ENCODE measurements at regions not wholly inside any gene's neighbourhood (a gene's known extent, or its start where the extent isn't known, plus 50 kb on each side); places are given as distances from the start of the nearest gene placed in this dataset.
"Not testable (repeated sequence)": the region's sequence is repeated elsewhere in the genome, so short reads cannot be mapped to it uniquely, and the experiment has no call there.

DNA sequence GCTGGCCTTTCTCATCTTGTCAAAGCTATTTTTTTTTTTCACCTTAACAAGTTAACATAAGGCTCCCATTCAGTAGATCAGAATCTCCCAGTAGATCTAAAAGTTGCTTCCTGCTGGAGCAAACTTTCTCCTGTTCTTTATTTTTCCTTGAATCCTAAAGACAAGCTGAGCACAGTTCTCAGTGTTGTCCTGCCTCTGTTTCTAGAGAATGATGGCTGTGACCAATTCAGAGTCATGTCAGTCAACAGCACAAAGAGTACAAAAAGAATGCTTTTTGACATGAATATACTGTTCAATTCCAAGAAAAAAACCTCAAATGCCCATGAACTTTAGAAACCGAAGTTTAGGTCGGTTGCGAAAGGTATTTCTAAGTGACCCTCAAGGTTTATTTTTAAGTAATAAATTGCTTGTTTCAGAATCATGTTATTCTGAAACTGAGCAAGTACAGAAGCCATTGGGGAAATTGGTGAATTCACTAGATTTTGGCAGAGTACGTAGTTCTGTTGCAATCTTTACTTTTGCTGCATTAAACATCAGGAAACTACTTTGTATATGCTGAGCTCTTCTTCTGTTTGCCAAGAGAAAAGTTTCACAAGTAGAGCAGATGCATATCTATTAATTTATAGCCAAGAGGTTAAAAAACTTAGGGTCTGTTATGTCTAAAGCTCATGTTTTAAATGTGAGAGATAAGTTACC is 161.7 kb upstream of the RPS23 start:
- ATAC-seq (no peak), DNase-seq (ENCODE audit: low read depth, low spot score) (no peak)
- intact Hi-C loops (cut with micrococcal nuclease; ENCODE audit: unreplicated experiment): no loop called here
- CTCF ChIA-PET: no interaction called here
- Histone ChIP-seq H3K4me1 (ENCODE audit: control insufficient read depth, insufficient read depth, low read length) (no peaks in the 10 kb centered on the region), H3K27me3 (ENCODE audit: control insufficient read depth, insufficient read depth, low read length) (no peaks in the 10 kb centered on the region; the same call in 1 of the 2 replicates), H3K27ac (ENCODE audit: low read length) (no peak overlapping the region), H3K4me3 (ENCODE audit: low read depth in 2 of 2, low read length in 2 of 2) (no peak overlapping the region), H3K36me3 (ENCODE audit: control insufficient read depth, insufficient read depth, low read length) (no peaks in the 10 kb centered on the region), H3K9me3 (ENCODE audit: control insufficient read depth, insufficient read depth, low read depth, low read length) (no peaks in the 10 kb centered on the region)
- BruUV-seq (replicated peaks): no TSS peak
- in situ Hi-C loops (cut with HindIII; ENCODE audit: low pct_unique_long_range_greater_than_20kb, low sequenced_read_pairs): no loop called here
- TF ChIP-seq, protein P1, sequence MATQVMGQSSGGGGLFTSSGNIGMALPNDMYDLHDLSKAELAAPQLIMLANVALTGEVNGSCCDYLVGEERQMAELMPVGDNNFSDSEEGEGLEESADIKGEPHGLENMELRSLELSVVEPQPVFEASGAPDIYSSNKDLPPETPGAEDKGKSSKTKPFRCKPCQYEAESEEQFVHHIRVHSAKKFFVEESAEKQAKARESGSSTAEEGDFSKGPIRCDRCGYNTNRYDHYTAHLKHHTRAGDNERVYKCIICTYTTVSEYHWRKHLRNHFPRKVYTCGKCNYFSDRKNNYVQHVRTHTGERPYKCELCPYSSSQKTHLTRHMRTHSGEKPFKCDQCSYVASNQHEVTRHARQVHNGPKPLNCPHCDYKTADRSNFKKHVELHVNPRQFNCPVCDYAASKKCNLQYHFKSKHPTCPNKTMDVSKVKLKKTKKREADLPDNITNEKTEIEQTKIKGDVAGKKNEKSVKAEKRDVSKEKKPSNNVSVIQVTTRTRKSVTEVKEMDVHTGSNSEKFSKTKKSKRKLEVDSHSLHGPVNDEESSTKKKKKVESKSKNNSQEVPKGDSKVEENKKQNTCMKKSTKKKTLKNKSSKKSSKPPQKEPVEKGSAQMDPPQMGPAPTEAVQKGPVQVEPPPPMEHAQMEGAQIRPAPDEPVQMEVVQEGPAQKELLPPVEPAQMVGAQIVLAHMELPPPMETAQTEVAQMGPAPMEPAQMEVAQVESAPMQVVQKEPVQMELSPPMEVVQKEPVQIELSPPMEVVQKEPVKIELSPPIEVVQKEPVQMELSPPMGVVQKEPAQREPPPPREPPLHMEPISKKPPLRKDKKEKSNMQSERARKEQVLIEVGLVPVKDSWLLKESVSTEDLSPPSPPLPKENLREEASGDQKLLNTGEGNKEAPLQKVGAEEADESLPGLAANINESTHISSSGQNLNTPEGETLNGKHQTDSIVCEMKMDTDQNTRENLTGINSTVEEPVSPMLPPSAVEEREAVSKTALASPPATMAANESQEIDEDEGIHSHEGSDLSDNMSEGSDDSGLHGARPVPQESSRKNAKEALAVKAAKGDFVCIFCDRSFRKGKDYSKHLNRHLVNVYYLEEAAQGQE (IDR thresholded peaks at IDR 0.05; ENCODE audit: insufficient read depth in 1 of 2, low read depth in 2 of 2, low read length in 1 of 2): no peak
- POLR2A ChIA-PET: no interaction called here

DNA sequence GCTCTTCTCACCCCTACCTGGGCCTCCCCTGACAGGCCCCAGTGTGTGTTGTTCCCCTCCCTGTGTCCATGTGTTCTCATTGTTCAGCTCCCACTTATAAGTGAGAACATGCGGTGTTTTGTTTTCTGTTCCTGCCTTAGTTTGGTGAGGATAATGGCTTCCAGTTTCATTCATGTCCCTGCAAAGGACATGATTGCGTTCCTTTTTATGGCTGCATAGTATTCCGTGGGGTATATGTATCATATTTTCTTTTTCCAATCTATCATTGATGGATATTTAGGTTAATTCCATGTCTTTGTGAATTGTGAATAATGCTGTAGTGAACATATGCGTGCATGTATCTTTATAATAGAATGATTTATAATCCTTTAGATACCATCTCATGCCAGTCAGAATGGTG is 159.4 kb upstream of the RPS23 start:
- H3K36me3 ChIP-seq (ENCODE audit: control insufficient read depth, insufficient read depth, low read length); DNase-seq (ENCODE audit: low read depth, low spot score); H3K4me3 ChIP-seq (ENCODE audit: low read depth in 2 of 2, low read length in 2 of 2); H3K27ac ChIP-seq (ENCODE audit: low read length); in situ Hi-C loops (cut with HindIII; ENCODE audit: low pct_unique_long_range_greater_than_20kb, low sequenced_read_pairs); ATAC-seq; H3K4me1 ChIP-seq (ENCODE audit: control insufficient read depth, insufficient read depth, low read length); CTCF ChIA-PET; BruUV-seq (replicated peaks); intact Hi-C loops (cut with micrococcal nuclease; ENCODE audit: unreplicated experiment); H3K27me3 ChIP-seq (ENCODE audit: control insufficient read depth, insufficient read depth, low read length); H3K9me3 ChIP-seq (ENCODE audit: control insufficient read depth, insufficient read depth, low read depth, low read length); POLR2A ChIA-PET: not testable (repeated sequence)

DNA sequence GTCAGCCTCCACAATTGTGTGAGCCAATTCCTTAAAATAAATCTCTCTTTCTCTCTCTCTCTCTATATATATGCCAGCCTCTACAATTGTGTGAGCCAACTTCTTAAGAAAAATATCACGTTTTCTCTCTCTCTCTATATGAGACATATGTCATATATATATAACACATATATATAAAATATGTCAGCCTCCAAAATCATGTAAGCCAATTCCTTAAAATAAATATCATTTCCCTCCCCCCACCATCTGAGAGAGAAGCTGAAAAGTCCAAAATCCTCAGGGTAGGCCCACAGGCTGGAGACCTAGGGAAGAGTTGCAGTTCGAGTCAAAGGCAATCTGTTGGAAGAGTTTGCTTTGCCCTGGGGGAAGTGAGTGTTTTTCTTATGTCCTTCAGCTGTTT is 158.1 kb upstream of the RPS23 start:
- intact Hi-C loops (cut with micrococcal nuclease; ENCODE audit: unreplicated experiment) (no loop called here), in situ Hi-C loops (cut with HindIII; ENCODE audit: low pct_unique_long_range_greater_than_20kb, low sequenced_read_pairs) (no loop called here)
- ATAC-seq (no peak), DNase-seq (ENCODE audit: low read depth, low spot score) (no peak)
- Histone ChIP-seq H3K9me3 (ENCODE audit: control insufficient read depth, insufficient read depth, low read depth, low read length) (no peaks in the 10 kb centered on the region), H3K4me3 (ENCODE audit: low read depth in 2 of 2, low read length in 2 of 2) (no peak overlapping the region), H3K4me1 (ENCODE audit: control insufficient read depth, insufficient read depth, low read length) (no peaks in the 10 kb centered on the region), H3K27me3 (ENCODE audit: control insufficient read depth, insufficient read depth, low read length) (no peaks in the 10 kb centered on the region), H3K27ac (ENCODE audit: low read length) (no peak overlapping the region), H3K36me3 (ENCODE audit: control insufficient read depth, insufficient read depth, low read length) (no peaks in the 10 kb centered on the region)
- POLR2A ChIA-PET: no interaction called here
- BruUV-seq (replicated peaks): no TSS peak
- CTCF ChIA-PET: no interaction called here
- TF ChIP-seq SIN3A (IDR thresholded peaks at IDR 0.05; ENCODE audit: borderline replicate concordance, insufficient read depth, low read depth, low read length) (no peak), TCF7L2 (IDR thresholded peaks at IDR 0.05; ENCODE audit: low read depth, low read length) (no peak), POLR2AphosphoS5 (IDR thresholded peaks at IDR 0.05; ENCODE audit: low read depth, low read length) (no peak)
- TF ChIP-seq, protein P2, sequence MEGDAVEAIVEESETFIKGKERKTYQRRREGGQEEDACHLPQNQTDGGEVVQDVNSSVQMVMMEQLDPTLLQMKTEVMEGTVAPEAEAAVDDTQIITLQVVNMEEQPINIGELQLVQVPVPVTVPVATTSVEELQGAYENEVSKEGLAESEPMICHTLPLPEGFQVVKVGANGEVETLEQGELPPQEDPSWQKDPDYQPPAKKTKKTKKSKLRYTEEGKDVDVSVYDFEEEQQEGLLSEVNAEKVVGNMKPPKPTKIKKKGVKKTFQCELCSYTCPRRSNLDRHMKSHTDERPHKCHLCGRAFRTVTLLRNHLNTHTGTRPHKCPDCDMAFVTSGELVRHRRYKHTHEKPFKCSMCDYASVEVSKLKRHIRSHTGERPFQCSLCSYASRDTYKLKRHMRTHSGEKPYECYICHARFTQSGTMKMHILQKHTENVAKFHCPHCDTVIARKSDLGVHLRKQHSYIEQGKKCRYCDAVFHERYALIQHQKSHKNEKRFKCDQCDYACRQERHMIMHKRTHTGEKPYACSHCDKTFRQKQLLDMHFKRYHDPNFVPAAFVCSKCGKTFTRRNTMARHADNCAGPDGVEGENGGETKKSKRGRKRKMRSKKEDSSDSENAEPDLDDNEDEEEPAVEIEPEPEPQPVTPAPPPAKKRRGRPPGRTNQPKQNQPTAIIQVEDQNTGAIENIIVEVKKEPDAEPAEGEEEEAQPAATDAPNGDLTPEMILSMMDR (IDR thresholded peaks at IDR 0.05): no peak
- TF ChIP-seq, protein P1 (IDR thresholded peaks at IDR 0.05; ENCODE audit: insufficient read depth in 1 of 2, low read depth in 2 of 2, low read length in 1 of 2): no peak

DNA sequence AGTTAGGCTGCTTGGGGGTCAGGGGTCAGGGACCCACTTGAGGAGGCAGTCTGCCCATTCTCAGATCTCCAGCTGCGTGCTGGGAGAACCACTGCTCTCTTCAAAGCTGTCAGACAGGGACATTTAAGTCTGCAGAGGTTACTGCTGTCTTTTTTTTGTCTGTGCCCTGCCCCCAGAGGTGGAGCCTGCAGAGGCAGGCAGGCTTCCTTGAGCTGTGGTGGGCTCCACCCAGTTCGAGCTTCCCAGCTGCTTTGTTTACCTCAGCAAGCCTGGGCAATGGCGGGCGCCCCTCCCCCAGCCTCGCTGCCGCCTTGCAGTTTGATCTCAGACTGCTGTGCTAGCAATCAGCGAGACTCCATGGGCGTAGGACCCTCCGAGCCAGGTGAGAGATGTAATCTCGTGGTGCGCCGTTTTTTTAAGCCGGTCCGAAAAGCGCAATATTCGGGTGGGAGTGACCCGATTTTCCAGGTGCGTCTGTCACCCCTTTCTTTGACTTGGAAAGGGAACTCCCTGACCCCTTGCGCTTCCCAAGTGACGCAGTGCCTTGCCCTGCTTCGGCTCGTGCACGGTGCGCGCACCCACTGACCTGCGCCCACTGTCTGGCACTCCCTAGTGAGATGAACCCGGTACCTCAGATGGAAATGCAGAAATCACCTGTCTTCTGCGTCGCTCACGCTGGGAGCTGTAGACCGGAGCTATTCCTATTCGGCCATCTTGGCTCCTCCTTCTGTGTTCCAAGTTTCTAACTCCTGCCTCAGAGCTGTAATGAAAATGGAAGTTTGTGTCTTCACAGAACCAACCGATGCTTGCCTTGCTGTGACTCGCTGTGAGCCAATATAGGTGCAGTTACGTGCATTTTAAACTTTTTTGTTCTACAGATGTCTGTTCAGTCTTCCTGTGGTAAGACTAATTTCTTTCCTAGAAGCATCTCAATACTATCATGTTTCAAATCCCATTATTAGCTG is 156.8 kb upstream of the RPS23 start:
- H3K4me1 ChIP-seq (ENCODE audit: control insufficient read depth, insufficient read depth, low read length); DNase-seq (ENCODE audit: low read depth, low spot score); CTCF ChIA-PET; intact Hi-C loops (cut with micrococcal nuclease; ENCODE audit: unreplicated experiment); H3K9me3 ChIP-seq (ENCODE audit: control insufficient read depth, insufficient read depth, low read depth, low read length); BruUV-seq (replicated peaks); H3K27ac ChIP-seq (ENCODE audit: low read length); POLR2A ChIA-PET; ATAC-seq; H3K36me3 ChIP-seq (ENCODE audit: control insufficient read depth, insufficient read depth, low read length); H3K4me3 ChIP-seq (ENCODE audit: low read depth in 2 of 2, low read length in 2 of 2); H3K27me3 ChIP-seq (ENCODE audit: control insufficient read depth, insufficient read depth, low read length); in situ Hi-C loops (cut with HindIII; ENCODE audit: low pct_unique_long_range_greater_than_20kb, low sequenced_read_pairs): not testable (repeated sequence)
